HFFc6 (cell line): ENCODE measurements at regions not wholly inside any gene's neighbourhood (a gene's known extent, or its start where the extent isn't known, plus 50 kb on each side); places are given as distances from the start of the nearest gene placed in this dataset.
"Not testable (repeated sequence)": the region's sequence is repeated elsewhere in the genome, so short reads cannot be mapped to it uniquely, and the experiment has no call there.

Experiments used
- DNase-seq: peaks from one replicate; pipeline ENCODE4 v3.0.0-alpha.2; 2018
- H3K27ac Mint-ChIP-seq: 2 replicates; pipeline ENCODE4 v1.8.0; 2020; ENCODE audit warnings: mild to moderate bottlenecking, mixed read lengths
- H3K27me3 Mint-ChIP-seq: 2 replicates; pipeline ENCODE4 v1.8.0; 2021; ENCODE audit warnings: mild to moderate bottlenecking, moderate library complexity, mixed read lengths; ENCODE audit not compliant: insufficient read depth
- H3K36me3 Mint-ChIP-seq: 2 replicates; pipeline ENCODE4 v1.8.0; 2021; ENCODE audit warnings: low read depth, mixed read lengths
- H3K4me1 Mint-ChIP-seq: 2 replicates; pipeline ENCODE4 v1.8.0; 2020; ENCODE audit warnings: low read depth, mixed read lengths
- H3K4me3 Mint-ChIP-seq: 2 replicates; pipeline ENCODE4 v1.8.0; 2020; ENCODE audit warnings: mild to moderate bottlenecking, moderate library complexity, mixed read lengths
- H3K9me3 Mint-ChIP-seq: 2 replicates; pipeline ENCODE4 v1.8.0; 2020; ENCODE audit warnings: mild to moderate bottlenecking, mixed read lengths
- TF ChIP-seq, protein P1 (sequence below): fragments of 200-600 bp; sonication (generic); IDR thresholded peaks from 2 replicates; pipeline ENCODE4 v1.5.0; 2021; ENCODE audit warnings: antibody characterized with exemption, mild to moderate bottlenecking

DNA sequence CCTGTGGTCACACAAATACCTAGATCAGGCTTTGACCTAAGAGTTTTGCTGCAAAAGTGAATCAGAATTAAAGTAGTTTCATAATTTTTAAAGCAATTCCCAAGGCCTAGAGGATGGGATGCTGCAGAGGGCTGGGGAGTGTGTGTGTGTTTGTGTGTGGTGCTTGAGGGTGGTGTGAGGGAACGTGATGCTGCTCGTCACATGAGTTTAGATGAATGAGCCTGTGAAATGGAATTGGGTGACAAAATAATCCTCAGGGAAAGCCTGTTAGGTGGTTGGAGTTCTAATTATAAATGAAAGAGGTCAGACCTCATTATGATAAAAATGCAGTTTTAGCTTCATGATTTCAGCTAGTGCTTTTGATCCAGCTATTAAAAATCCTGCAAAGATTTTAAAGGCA, 87.5 kb upstream of the TMEM170B start:
- Mint-ChIP-seq H3K9me3 (no peaks in the 10 kb centered on the region), H3K36me3 (no peaks in the 10 kb centered on the region; the same call in 1 of the 2 replicates), H3K27ac (no peak overlapping the region), H3K4me1 (no peaks in the 10 kb centered on the region), H3K27me3 (peaks cover 8% of the 10 kb centered on the region), H3K4me3 (no peak overlapping the region)
- TF ChIP-seq, protein P1, sequence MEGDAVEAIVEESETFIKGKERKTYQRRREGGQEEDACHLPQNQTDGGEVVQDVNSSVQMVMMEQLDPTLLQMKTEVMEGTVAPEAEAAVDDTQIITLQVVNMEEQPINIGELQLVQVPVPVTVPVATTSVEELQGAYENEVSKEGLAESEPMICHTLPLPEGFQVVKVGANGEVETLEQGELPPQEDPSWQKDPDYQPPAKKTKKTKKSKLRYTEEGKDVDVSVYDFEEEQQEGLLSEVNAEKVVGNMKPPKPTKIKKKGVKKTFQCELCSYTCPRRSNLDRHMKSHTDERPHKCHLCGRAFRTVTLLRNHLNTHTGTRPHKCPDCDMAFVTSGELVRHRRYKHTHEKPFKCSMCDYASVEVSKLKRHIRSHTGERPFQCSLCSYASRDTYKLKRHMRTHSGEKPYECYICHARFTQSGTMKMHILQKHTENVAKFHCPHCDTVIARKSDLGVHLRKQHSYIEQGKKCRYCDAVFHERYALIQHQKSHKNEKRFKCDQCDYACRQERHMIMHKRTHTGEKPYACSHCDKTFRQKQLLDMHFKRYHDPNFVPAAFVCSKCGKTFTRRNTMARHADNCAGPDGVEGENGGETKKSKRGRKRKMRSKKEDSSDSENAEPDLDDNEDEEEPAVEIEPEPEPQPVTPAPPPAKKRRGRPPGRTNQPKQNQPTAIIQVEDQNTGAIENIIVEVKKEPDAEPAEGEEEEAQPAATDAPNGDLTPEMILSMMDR: no peak
- no peak for DNase-seq

DNA sequence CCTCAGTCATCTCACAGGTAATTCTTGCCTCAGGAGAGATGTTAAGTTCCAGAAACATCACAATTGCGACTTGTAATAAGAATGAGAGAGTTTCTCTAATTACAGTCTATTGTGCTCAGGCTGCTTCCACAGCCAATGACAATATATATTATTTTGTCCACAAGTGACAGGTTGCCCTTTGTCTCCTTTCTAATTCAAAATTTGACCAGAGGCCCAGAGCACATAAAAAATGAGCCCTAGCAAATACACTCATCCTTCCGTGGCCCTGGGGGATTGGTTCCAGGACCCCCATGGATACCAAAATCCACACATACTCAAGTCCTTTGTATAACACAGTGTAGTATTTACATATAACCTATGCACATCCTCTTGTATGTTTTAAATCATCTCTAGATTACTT, 88.1 kb upstream of the TMEM170B start:
- TF ChIP-seq, protein P1: no peak

DNA sequence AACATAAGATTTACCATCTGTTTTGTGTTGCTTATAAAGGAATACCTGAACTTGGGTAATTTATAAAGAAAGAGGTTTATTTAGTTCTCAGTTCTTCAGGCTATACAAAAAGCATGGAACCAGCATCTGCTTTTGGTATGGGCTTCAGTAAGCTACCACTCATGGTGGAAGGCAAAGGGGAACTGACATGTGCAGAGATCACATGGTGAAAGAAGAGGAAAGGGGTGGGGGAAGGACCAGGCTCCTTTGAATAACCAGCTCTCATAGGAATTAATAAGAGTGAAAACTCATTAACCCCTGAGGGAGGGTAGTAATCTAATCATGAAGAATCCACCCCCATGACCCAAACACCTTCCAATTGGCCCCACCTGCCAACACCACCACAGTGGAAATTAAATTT, 89.5 kb upstream of the TMEM170B start:
- H3K27me3 Mint-ChIP-seq: peaks cover 1% of the 10 kb centered on the region; the same call in 1 of the 2 replicates
- H3K9me3 Mint-ChIP-seq: no peaks in the 10 kb centered on the region
- H3K4me3 Mint-ChIP-seq: no peak overlapping the region
- H3K36me3 Mint-ChIP-seq: no peaks in the 10 kb centered on the region; the same call in 1 of the 2 replicates
- no peak overlapping the region for H3K27ac Mint-ChIP-seq
- TF ChIP-seq, protein P1: no peak
- DNase-seq: no peak
- no peaks in the 10 kb centered on the region for H3K4me1 Mint-ChIP-seq

More for the DNA sequence above, 88.1 kb upstream of the TMEM170B start:
- no peaks in the 10 kb centered on the region; the same call in 1 of the 2 replicates for H3K36me3 Mint-ChIP-seq
- H3K4me1 Mint-ChIP-seq: no peaks in the 10 kb centered on the region
- no peak overlapping the region for H3K27ac Mint-ChIP-seq
- H3K9me3 Mint-ChIP-seq: no peaks in the 10 kb centered on the region
- no peak overlapping the region for H3K4me3 Mint-ChIP-seq
- DNase-seq: no peak
- H3K27me3 Mint-ChIP-seq: peaks cover 6% of the 10 kb centered on the region

DNA sequence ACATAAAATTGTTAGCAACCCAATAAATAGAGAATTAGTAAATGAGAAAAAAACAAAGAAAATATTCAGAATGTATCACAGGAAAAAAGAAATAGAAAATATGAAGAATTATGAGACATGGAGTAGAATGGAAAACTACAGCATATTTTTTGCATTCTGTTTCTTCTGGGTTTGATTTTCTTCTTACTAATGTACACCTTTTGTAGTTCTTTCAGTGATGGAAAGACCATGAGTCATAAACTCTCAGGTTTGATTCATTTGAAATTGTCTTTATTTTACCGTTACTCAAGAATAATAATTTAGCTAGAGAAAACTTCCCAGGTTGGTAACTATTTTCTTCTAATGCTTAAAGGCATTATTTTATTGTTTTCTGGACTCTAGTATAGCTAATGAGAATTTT, 90.3 kb upstream of the TMEM170B start:
- TF ChIP-seq, protein P1: no peak
- H3K27me3 Mint-ChIP-seq: no peaks in the 10 kb centered on the region; the same call in 1 of the 2 replicates

DNA sequence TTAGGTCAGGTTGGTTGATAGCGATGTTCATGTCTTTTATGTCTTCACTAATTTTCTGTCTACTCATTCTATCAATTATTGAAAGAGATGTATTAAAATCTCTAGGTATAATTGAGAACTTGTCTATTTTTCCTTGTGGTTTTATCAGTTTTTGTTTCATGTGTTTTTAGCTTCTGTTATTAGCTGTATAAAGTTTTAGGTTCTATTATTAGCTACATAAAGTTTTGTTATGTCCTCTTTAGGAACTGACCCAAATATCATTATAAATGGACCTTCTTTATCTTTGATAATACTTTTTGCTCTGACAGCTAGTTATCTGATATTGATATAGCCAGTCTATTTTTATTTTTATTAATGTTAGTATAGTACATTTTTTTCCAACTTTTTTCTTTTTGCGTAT, 92.4 kb upstream of the TMEM170B start:
- no peaks in the 10 kb centered on the region for H3K9me3 Mint-ChIP-seq
- H3K36me3 Mint-ChIP-seq: no peaks in the 10 kb centered on the region; the same call in 1 of the 2 replicates
- no peak overlapping the region for H3K27ac Mint-ChIP-seq
- no peaks in the 10 kb centered on the region for H3K4me1 Mint-ChIP-seq
- H3K4me3 Mint-ChIP-seq: no peak overlapping the region
- TF ChIP-seq, protein P1: no peak
- no peaks in the 10 kb centered on the region; the same call in 1 of the 2 replicates for H3K27me3 Mint-ChIP-seq
- no peak for DNase-seq

More for the DNA sequence above, 90.3 kb upstream of the TMEM170B start:
- no peaks in the 10 kb centered on the region for H3K9me3 Mint-ChIP-seq
- H3K27ac Mint-ChIP-seq: no peak overlapping the region
- no peak overlapping the region for H3K4me3 Mint-ChIP-seq
- H3K36me3 Mint-ChIP-seq: no peaks in the 10 kb centered on the region; the same call in 1 of the 2 replicates
- H3K4me1 Mint-ChIP-seq: no peaks in the 10 kb centered on the region
- no peak for DNase-seq

DNA sequence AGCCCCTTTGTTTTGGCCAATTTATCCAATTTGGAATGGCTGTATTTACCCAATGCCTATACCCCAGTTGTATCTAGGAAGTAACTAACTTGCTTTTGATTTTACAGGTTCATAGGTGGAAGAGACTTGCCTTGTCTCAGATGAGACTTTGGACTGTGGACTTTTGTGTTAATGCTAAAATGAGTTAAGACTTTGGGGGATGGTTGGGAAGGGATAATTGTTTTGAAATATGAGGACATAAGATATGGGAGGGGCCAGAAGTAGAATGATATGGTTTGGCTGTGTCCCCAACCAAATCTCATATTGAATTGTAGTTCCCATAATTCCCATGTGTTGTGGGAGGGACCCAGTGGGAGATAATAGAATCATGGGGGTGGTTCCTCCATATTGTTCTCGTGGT, 94.4 kb upstream of the TMEM170B start:
- DNase-seq, H3K36me3 Mint-ChIP-seq, H3K9me3 Mint-ChIP-seq, H3K4me1 Mint-ChIP-seq, H3K4me3 Mint-ChIP-seq, H3K27ac Mint-ChIP-seq, H3K27me3 Mint-ChIP-seq: not testable (repeated sequence)
